Dermis blood vessel endothelial cell (primary cell): ENCODE measurements at regions not wholly inside any gene's neighbourhood (a gene's known extent, or its start where the extent isn't known, plus 50 kb on each side); places are given as distances from the start of the nearest gene placed in this dataset.
"Not testable (repeated sequence)": the region's sequence is repeated elsewhere in the genome, so short reads cannot be mapped to it uniquely, and the experiment has no call there.

Experiments used
- DNase-seq: peaks from one replicate; pipeline ENCODE4 v3.0.0; 2010

DNA sequence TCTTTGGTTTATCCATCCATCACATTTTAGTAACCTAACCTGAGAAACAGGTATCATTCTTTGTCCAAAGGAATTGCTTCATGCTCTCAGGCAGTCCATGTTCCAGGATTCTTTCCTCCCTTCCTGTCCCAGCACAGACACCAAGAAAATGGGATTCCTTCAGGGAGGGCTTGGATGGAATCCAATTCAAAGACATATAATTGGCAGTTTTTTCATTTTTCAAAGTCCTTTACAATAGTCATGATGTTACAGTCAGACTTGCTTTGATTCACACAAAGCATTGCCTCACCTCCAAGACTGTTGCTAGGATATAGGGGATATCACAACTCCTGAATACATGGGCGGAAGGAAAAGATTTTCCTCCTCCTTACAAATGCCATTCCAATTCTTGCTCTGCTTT is 241.4 kb upstream of the ACVR2A start:
- no peak for DNase-seq

- DNase-seq, result no peak
These were observed 244.2 kb upstream of the ACVR2A start for GRCh38 chr2:147600646-147601045.

DNA sequence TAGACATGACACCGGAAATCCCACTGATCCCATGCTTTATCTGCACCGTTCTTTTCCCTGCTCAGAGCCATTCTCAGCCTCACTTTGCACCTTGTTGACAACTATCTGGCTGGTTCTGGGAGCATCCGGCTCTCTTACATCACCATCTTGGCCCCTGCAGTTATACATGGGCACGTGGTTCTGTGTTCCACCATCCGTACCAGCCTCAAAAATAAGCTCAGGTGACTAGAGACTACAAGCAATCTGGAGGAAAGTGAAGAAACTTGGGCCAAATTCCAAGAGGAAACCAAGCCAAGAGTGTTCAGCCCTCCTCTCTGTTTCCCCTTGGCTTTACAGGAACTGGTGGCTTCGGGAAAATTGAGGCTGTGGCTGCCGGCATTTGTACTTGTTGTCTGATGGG is 244.6 kb upstream of the ACVR2A start:
- no peak for DNase-seq

GRCh38 chr2:147595200-147595599 is 249.6 kb upstream of the ACVR2A start:
- no peak for DNase-seq

- DNase-seq, result no peak
These were observed 250.8 kb upstream of the ACVR2A start for GRCh38 chr2:147594038-147594437.

DNA sequence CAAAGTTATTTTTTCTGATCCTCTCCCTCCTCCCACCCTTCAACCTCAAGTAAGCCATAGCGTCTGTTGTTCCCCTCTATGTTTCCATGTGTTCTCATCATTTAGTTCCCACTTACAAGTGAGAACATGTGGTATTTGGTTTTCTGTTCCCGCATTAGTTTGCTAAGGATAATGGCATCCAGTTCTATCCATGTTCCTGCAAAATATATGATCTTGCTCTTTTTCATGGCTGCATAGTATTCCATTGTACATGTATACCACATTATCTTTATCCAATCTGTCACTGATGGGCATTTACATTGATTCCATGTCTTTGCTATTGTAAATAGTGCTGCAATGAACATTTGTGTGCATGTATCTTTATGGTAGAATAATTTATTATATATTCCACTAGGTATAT is 252.0 kb upstream of the ACVR2A start:
- not testable (repeated sequence) for DNase-seq

DNA sequence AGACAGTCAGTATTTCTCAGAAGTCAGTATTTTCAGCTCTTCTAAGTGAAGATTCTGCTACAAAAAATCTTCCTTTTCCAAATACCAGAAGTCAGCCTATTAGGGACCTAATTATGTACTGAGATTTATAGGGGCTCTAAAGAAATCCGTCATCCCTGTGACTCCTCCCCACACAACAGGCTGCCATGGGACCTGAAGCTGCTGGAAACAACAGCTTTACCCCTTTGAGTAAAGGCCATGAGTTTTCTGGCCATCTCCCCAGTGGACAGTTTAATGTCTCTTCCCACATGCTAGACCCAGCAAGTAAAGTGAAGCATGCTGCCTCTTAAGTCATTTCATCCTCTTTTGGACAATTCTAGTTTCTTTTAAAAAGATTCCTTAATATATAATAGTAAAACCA is 255.7 kb upstream of the ACVR2A start:
- no peak for DNase-seq

DNA sequence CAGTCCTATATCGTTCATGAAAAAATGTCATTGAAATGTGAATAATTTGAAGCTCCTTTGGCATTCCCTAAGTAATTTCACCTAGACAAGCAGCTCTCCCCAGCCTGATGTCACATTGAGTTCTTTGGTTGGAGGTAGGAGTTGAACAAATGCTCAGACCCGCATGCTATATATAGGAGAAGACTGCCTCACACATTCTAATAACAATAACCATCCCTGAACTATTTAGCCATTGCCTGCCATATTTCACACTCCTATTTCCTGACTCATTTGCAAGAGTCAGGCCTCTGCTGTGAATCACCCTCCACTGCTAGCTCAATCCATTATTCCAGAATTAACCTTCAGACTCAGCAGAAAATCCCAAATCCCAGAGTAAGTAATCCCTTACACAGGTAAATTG is 256.6 kb upstream of the ACVR2A start:
- no peak for DNase-seq

DNA sequence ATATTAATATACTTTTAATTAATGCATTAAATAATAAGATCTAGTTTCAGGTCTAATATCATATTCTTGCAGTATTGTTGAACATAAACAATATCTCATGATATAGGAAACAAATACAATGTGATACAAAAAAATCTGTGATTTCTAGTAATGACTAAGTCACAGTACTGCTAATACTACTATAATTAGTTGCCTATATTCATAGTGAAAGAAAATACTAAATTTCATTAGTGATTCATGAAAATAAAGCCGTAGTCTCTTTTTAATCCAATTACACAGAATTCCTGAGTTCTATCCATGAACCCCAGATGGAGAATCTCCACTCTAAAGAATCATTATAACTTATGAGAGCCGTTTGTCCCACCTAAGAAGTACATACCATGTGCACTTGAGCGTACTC is 266.3 kb upstream of the ACVR2A start:
- no peak for DNase-seq

GRCh38 chr2:147577998-147578380 is 266.8 kb upstream of the ACVR2A start:
- no peak for DNase-seq

DNA sequence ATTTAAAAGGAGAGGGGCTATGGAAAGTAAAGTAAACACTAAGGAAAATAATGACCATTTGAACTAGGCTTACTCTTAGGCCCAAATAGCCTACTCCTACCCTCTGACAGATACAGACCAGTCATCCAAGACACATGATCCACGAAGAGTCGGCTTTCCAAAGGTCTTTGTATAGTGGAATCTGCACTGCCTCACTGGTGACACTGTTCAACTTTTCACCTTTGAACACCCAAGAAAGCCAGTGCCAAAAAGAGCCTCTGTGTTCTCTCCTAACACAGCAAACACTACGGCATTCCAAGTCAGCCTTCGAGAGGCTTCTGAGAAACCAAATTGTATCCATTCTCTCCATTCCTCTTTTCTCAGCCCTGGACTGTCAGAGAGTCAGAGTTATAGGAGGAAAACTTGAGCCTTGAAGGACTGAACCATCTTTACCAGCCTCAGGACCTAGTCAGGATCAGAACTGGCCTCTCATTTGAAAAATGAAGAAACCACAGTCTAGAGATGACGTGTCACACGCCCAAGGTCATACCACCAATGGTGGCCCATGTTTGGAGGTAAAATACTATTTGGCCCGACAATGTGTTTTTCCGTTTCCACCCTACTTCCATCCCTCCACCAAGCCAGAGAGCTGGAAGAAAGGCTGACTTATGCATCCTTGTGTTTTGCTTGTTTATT is 267.4 kb upstream of the ACVR2A start:
- no peak for DNase-seq

DNA sequence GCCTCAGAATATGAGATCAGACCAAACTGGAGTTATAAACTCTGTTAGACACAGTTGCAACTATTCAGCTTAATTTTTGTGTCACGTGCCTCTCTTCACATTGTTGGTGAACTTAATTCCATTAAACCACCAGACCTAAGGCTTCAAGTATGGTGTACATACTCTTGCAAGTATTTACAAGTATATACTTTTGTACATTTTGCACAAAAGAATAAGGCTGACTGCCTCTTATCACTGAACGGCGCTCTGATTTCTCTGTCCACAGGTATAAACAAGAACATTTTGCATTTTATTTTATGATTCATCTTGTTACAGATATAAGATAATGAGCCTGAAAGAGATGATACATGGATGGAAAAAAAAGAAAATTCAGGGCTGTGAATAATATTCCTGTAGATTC is 269.7 kb upstream of the ACVR2A start:
- DNase-seq, result no peak

DNA sequence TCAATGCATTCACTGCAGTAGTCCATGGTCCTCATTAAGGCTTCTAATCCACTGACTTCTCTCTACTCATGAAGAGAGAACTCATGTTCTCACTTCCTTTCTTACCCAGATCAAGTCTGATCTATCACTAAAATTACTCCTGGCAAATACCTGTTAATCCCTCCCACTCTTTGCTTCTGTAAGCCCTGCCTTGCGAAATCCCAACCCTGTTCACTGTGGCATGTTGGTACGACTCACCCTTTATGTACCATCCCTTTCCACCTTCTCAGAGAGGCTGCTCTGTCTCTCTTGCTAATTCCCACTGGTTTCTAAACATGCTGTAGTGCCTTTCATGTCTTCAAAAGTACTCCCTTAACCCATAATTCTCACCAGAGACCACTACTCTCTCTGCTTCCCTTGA is 272.2 kb upstream of the ACVR2A start:
- DNase-seq, result no peak

DNA sequence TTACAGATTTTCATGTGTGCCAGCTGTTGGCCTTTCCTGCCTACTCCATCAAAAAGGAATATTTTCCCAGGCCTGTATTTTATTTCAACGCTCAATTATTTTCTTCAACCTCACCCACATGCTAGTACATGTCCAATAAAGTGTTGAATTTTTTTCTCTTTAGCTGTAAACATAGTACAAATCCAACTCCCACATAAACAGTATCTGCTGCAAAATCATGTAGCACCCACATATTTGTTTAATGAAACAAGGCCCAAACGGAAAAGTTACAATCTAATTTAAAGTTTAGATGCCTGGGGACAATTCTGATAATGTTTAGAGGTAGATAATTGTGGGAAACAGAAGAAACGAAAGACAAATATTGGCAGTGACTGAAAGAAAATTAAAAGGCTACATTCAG is 275.4 kb upstream of the ACVR2A start:
- DNase-seq, result no peak

DNA sequence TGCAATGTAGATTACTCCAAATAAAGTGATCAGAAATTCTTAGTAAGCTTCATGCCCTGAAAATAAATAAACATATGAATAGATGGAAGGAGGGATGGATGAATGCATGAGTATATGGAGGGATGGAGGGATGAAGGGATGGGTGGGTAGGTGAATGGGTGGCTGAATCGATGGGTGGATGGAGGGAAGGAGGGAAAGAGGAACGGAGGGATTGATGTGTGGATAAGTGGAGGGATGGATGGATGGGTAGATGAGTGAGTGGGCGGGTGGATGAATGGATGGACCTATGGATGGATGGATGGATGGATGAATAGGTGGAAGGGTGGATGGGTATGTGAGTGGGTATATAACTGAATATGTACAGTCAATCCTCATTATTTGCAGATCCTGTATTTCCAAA is 276.7 kb upstream of the ACVR2A start:
- DNase-seq, result no peak

- DNase-seq, result no peak
These were observed 277.7 kb upstream of the ACVR2A start for GRCh38 chr2:147567136-147567535.

GRCh38 chr2:147560810-147561535 is 283.9 kb upstream of the ACVR2A start:
- DNase-seq, result no peak

DNA sequence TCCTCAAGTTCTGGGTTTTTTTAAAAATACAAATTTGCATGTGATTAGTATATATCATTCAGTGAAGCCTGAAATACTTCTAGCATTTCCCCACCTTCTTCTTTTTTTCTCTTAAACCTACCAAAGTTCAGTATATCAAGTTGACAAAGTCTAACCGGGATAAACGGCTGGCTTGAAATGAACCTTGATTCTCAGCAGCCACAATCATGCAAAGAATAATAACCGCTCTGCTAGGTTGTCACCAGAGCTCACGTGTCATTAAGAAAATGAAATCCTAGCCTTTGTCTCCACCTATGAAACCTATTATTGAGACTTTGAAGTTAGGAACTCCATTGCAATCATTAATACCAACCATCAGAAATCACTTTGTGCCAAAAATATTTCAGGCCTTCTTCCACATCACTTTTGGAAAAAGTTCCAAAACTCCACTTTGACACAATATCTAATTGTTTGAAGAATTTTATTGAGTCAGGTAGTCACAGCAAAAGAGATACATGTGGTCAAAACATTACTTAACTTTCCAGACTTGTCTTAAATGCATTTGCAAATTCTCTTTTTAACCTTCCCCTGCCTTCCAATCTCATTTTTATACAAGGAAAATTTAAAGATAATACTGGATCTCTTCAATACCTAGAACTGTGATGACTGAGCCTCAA is 285.6 kb upstream of the ACVR2A start:
- DNase-seq, result no peak

DNA sequence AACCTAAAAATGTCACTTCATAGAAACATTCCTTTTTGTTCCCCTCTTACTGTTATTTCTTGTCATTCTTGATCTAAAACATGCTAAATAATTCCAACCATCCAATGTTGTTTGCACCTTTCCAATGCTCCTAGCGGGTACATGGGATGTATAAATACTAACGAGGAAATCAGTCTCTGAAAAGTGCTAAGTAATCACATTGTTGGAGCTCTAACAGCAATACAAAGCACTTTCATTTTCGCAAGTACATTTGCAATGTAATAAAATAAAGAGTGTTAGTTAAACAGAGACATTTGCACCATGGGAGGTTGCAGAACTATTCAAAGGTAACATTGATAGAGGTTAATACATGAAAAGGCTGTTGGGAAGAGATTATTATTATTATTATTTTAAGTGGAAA is 286.2 kb upstream of the ACVR2A start:
- no peak for DNase-seq

DNA sequence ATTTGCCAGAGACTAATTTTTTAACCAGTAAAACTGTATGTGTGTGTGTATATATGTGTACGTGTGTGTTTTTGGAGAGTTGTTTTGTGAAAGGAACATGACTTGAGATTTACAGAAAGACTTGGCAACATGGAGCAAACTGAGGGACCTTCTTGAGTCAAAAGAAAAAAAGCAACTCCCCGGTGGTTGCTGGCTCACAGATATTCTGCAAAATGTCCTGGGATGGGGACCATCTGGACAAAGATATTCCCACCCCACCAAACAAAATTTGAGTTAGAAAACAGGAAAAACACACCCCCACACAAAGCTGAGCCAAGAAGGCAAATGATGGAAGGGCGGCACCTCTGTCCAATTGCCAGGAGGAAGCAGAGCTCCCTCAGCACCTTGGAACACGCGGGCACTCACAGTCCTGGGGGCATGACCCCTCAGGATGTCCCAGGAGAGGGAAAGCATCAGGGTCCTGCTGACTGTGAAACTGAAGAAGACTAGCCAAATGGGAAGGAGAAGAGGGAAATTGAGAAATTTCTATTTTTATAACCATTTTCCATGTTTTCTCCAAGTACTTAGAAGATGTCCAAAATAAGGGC is 290.2 kb upstream of the ACVR2A start:
- no peak for DNase-seq

DNA sequence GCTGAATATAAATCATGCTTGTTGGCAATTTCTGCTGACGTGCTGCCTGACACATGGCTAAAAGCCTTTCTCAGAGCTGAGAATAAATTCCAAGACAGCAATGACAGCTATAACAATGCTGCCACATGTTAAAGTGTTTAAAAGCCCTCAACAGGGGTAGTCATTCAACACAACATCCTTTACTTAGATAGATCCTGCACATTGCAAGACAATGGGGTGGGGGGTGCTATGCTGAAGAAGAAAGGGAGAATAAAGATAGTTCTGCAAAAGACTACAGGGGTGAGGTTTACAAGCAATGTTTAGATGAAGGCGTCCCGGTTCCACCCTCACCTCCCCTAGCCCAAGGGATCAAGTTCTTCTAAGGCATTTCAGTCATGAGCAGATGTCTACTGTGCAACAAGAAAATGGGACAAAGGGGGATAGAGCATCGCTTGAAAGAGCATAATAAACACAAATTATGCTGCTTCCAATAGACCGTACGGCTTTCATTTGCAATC is 291.0 kb upstream of the ACVR2A start:
- no peak for DNase-seq

GRCh38 chr2:147550995-147551731 is 293.7 kb upstream of the ACVR2A start:
- no peak for DNase-seq

DNA sequence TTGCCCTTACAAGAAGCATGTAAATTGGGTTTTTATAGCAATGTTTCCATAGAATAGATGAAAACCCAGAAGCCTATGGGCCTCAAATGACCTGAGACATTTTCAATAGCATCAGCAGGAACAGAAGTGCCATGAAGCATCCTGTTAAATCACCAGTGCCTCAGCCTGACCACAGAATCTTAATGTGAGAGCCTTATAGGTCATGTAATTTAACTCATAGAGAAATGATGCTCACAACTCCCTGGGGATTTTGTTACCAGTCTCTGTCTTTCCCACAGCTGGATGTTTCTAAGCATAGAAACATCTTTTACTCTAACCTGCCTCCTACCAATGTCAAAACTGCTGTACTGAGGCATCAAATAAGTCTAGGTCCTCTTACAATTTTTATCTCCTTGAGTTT is 295.8 kb upstream of the ACVR2A start:
- no peak for DNase-seq
